HepG2 (cell line): ENCODE measurements at regions not wholly inside any gene's neighbourhood (a gene's known extent, or its start where the extent isn't known, plus 50 kb on each side); places are given as distances from the start of the nearest gene placed in this dataset.

Experiments
- ATM ChIP-seq: fragments of 450-650 bp; IDR thresholded peaks from 2 replicates; pipeline ENCODE4 v1.7.1; 2017; ENCODE audit warnings: mild to moderate bottlenecking, borderline replicate concordance
- CENPT ChIP-seq: sonication (generic); formaldehyde crosslinking; IDR thresholded peaks from 2 replicates; pipeline ENCODE4 v1.8.0; 2022; ENCODE audit warnings: low read depth, mild to moderate bottlenecking, moderate library complexity, missing genetic modification reagents
- HMG20B ChIP-seq: conservative IDR thresholded peaks from 2 replicates; pipeline ENCODE4 v1.6.1; 2016; ENCODE audit warnings: missing genetic modification reagents, missing compliant biosample characterization
- HMGXB3 ChIP-seq: sonication (generic); formaldehyde crosslinking; IDR thresholded peaks from 2 replicates; pipeline ENCODE4 v1.4.0; 2020; ENCODE audit warnings: missing genetic modification reagents, borderline replicate concordance
- HNRNPLL ChIP-seq: fragments of 200-400 bp; formaldehyde crosslinking; IDR thresholded peaks from 2 replicates; pipeline ENCODE4 v1.6.1; 2017; ENCODE audit warnings: mild to moderate bottlenecking, low read depth, low read length; ENCODE audit not compliant: poor library complexity, severe bottlenecking
- IKZF5 ChIP-seq: IDR thresholded peaks from 2 replicates; pipeline ENCODE4 v1.6.1; 2018; ENCODE audit warnings: missing genetic modification reagents, mild to moderate bottlenecking, missing compliant biosample characterization
- KLF15 ChIP-seq: sonication (generic); formaldehyde crosslinking; IDR thresholded peaks from 2 replicates; pipeline ENCODE4 v1.8.1; 2023; ENCODE audit warnings: borderline replicate concordance, mild to moderate bottlenecking, inconsistent platforms, missing genetic modification reagents, mixed read lengths
- NCOR1 ChIP-seq: fragments of 200-600 bp; sonication (generic); IDR thresholded peaks from 2 replicates; pipeline ENCODE4 v1.7.0; 2017; ENCODE audit warnings: antibody characterized with exemption, low read length, borderline replicate concordance
- NKX3-1 ChIP-seq: sonication (generic); formaldehyde crosslinking; IDR thresholded peaks from 2 replicates; pipeline ENCODE4 v1.5.0; 2020; ENCODE audit warnings: missing genetic modification reagents
- PAF1 ChIP-seq: IDR thresholded peaks from 2 replicates; pipeline ENCODE4 v1.6.1; 2016; ENCODE audit warnings: missing genetic modification reagents, missing compliant biosample characterization
- PRPF4 ChIP-seq: fragments of 200-400 bp; formaldehyde crosslinking; IDR thresholded peaks from 2 replicates; pipeline ENCODE4 v1.6.1; 2016; ENCODE audit warnings: low read length, low read depth; ENCODE audit not compliant: poor library complexity, severe bottlenecking
- RFX5 ChIP-seq: IDR thresholded peaks from 2 replicates; pipeline ENCODE4 v1.6.1; 2011; ENCODE audit warnings: low read depth, low read length, improper control_type of control experiment
- RFXANK ChIP-seq: IDR thresholded peaks from 2 replicates; pipeline ENCODE4 v1.6.1; 2016
- SMAD3 ChIP-seq: sonication (generic); formaldehyde crosslinking; IDR thresholded peaks from 2 replicates; pipeline ENCODE4 v1.4.0; 2020; ENCODE audit warnings: missing genetic modification reagents
- SMARCC2 ChIP-seq: fragments of 450-650 bp; IDR thresholded peaks from 2 replicates; pipeline ENCODE4 v1.6.1; 2017; ENCODE audit warnings: antibody characterized with exemption, mild to moderate bottlenecking
- SNAPC2 ChIP-seq: sonication (generic); formaldehyde crosslinking; IDR thresholded peaks from 2 replicates; pipeline ENCODE4 v1.8.1; 2022; ENCODE audit warnings: mild to moderate bottlenecking, missing genetic modification reagents
- YEATS2 ChIP-seq: sonication (generic); formaldehyde crosslinking; IDR thresholded peaks from 2 replicates; pipeline ENCODE4 v1.4.0; 2020; ENCODE audit warnings: missing genetic modification reagents, borderline replicate concordance
- ZNF326 ChIP-seq: sonication (generic); formaldehyde crosslinking; IDR thresholded peaks from 2 replicates; pipeline ENCODE4 v1.4.0; 2020; ENCODE audit warnings: missing genetic modification reagents, borderline replicate concordance
- ZNF34 ChIP-seq: sonication (generic); formaldehyde crosslinking; IDR thresholded peaks from 2 replicates; pipeline ENCODE4 v1.4.0; 2020; ENCODE audit warnings: mild to moderate bottlenecking, missing genetic modification reagents, borderline replicate concordance
- ZNF883 ChIP-seq: sonication (generic); formaldehyde crosslinking; IDR thresholded peaks from 2 replicates; pipeline ENCODE4 v1.5.1; 2020; ENCODE audit warnings: mild to moderate bottlenecking, missing genetic modification reagents; ENCODE audit errors: not compliant biosample characterization
- ZNF891 ChIP-seq: sonication (generic); formaldehyde crosslinking; IDR thresholded peaks from 2 replicates; pipeline ENCODE4 v1.5.0; 2020; ENCODE audit warnings: mild to moderate bottlenecking, missing genetic modification reagents
- TF ChIP-seq, protein P1 (sequence below): IDR thresholded peaks from 2 replicates; pipeline ENCODE4 v1.6.1; 2016; ENCODE audit warnings: mild to moderate bottlenecking, missing biosample characterization, missing genetic modification reagents
- TF ChIP-seq, protein P2 (sequence below): sonication (generic); formaldehyde crosslinking; IDR thresholded peaks from 2 replicates; pipeline ENCODE4 v1.8.1; 2023; ENCODE audit warnings: missing genetic modification reagents, inconsistent platforms, borderline replicate concordance

- TF ChIP-seq HMGXB3 (peak; percentile 54; the same call in 1 of the 2 replicates), HNRNPLL (peak; percentile 40), RFXANK (no peak), ZNF34 (CRISPR knock-in tag) (no peak), CENPT (CRISPR knock-in tag) (peak; percentile 3; the same call in 1 of the 2 replicates), SMARCC2 (no peak), YEATS2 (CRISPR knock-in tag) (no peak; the same call in 1 of the 2 replicates), IKZF5 (CRISPR knock-in tag) (no peak; the same call in 1 of the 2 replicates), SNAPC2 (CRISPR knock-in tag) (no peak), ATM (no peak), ZNF891 (CRISPR knock-in tag) (no peak; the same call in 1 of the 2 replicates), PAF1 (no peak), RFX5 (0 out of 2 replicates have a peak, but pooled peaks have one; percentile 12), ZNF326 (no peak), SMAD3 (CRISPR knock-in tag) (peak; percentile 61; the same call in 1 of the 2 replicates), KLF15 (CRISPR knock-in tag) (no peak), HMG20B (CRISPR knock-in tag) (no peak; the same call in 1 of the 2 replicates), PRPF4 (no peak), NCOR1 (no peak), NKX3-1 (CRISPR knock-in tag) (no peak), ZNF883 (CRISPR knock-in tag) (peak; percentile 41)
- TF ChIP-seq, protein P1, sequence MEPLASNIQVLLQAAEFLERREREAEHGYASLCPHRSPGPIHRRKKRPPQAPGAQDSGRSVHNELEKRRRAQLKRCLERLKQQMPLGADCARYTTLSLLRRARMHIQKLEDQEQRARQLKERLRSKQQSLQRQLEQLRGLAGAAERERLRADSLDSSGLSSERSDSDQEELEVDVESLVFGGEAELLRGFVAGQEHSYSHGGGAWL (CRISPR knock-in tag): no peak
- TF ChIP-seq, protein P2, sequence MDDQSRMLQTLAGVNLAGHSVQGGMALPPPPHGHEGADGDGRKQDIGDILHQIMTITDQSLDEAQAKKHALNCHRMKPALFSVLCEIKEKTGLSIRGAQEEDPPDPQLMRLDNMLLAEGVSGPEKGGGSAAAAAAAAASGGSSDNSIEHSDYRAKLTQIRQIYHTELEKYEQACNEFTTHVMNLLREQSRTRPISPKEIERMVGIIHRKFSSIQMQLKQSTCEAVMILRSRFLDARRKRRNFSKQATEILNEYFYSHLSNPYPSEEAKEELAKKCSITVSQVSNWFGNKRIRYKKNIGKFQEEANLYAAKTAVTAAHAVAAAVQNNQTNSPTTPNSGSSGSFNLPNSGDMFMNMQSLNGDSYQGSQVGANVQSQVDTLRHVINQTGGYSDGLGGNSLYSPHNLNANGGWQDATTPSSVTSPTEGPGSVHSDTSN (CRISPR knock-in tag): no peak
Measured at GRCh38 chr20:50267041-50267865, 76.6 kb downstream of the CEBPB start (continued).
